Tongue (tissue), 1 donor: ENCODE measurements at regions not wholly inside any gene's neighbourhood (a gene's known extent, or its start where the extent isn't known, plus 50 kb on each side); places are given as distances from the start of the nearest gene placed in this dataset.

ENCODE experiments used
- DNase-seq: peaks from one replicate; pipeline ENCODE4 v3.0.0-alpha.2; 2015

- DNase-seq: no peak
Measured at GRCh38 chr6:84416043-84416657, 188.7 kb upstream of the CEP162 start.

DNA sequence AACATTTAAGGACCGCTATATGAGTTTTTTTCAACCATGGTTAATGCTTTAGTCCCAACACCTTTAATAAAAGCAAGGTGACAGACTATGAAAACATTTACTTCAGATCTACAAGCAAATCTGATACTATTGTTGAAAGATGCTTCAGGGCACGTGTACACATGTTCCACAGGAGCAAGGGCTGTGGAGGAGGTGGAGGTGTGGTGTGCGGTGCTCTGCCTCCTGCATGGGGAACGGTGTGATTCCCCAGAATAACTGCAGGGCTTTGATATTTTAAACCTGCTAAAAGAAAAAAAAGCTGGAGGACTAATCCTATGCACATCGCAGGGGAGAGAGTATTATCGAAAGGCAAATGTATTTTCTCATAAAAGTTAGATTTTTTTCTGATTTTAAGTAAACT lies 188.1 kb upstream of the CEP162 start:
- no peak for DNase-seq

DNA sequence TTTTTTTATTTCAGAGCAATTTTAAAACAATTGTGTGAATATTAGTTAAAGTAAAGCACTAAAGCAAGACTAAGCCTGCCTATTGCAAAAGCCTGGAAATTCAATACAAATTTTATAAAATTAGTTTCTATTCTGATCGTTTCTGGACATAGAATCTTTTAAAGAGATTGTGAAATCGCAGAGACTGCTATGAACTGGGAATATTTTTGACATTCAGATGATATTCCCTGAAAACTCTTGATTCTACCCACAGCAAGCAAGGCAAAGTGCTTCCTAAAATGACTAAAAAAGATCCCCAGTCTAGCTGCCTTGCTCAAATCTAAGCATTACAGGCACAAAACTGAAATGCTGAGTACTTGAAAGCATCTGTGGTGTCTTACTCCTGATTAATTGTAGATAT lies 187.6 kb upstream of the CEP162 start:
- no peak for DNase-seq

DNA sequence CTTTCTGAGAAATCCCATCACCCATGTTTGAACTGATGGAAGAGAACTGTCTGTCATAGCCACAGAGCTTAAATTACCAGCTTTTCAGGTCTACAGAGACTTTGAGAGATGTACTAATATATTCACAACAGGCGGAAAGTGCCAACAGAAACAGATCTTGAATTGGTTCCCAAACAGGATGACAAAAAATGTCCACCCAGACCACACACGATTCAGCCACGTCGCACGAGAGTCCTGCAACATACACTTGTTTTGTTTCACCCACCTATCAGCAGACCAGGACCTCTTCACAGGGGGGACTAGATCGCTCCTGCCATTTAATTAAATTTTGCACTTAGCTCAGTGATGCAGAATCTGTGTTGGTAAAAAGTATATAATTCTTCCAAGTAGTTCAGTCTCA lies 187.1 kb upstream of the CEP162 start:
- no peak for DNase-seq

DNA sequence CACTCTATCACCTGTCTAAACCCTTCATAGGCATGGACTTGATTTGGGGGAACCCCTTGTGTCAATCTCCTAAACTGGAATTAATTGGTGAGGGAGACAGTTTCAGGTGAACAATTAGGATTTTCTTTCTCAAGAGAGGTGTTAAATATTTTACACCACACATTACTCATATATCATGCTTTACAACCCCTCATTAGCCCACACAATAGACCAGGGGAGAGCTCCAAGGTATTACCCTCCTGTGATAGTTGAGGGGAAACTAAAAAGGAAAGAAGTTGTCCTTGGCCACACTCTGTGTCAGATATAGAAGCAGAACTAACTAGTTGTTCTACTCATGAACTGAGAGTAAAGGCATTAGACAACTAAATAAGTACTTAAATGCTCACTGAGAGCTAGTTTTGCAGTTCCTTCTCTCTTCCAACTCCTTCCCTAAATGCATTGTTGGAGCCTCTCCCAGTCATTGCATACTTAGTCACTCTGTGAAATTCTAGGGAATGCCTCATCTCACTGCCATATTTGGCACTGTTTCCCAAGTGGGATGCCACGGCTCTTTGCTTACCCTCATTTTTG lies 183.7 kb upstream of the CEP162 start:
- peak; percentile 47 for DNase-seq

GRCh38 chr6:84409911-84410310 lies 182.5 kb upstream of the CEP162 start:
- no peak for DNase-seq

- DNase-seq: no peak
Measured at GRCh38 chr6:84408028-84408427, 180.6 kb upstream of the CEP162 start.

- DNase-seq: no peak
Measured at GRCh38 chr6:84403545-84403944, 176.1 kb upstream of the CEP162 start.

DNA sequence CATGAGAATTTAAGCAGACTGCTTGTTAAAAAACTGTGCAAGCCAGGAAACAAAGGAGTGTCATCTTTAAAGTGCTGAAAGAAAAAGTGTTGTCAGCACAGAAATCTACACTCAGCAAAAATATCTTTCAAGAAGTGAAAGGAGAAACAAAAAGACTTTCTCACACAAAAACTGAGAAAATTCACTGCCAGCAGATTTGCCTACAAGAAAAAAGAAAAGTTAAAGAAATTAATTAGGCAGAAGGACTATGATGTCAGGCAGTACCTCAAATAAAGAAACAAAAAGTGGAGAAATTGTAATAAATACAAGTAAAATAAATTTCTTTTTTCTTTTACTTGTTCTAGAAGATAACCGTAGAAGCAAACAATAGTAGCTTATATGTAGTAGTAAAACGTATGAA lies 171.6 kb upstream of the CEP162 start:
- DNase-seq: no peak

- DNase-seq: peak; percentile 50
Measured at GRCh38 chr6:84392261-84392660, 164.8 kb upstream of the CEP162 start.

DNA sequence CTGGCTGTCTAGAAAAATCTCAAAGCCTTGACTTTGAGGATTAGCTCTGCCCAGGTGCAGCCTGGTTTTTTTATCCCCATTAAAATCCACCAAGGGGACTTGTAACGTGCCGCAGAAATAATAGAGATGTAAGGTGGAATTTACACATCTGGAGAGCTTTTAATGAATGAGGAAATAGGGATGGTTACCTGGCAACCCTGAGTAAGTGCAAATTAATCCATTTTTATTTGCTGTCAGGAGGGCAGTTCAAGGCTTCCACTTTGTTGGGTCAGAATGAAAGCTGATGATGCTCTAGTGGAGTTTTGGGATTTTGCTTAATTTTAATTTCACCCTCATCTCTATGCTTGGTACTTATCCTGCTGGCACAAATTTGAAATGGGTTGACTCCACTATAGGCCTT lies 163.4 kb upstream of the CEP162 start:
- DNase-seq: no peak

- no peak for DNase-seq
Measured at GRCh38 chr6:84390334-84390733, 162.9 kb upstream of the CEP162 start.

GRCh38 chr6:84379142-84379541 lies 151.7 kb upstream of the CEP162 start:
- DNase-seq: no peak

GRCh38 chr6:84372290-84372689 lies 144.8 kb upstream of the CEP162 start:
- DNase-seq: no peak

DNA sequence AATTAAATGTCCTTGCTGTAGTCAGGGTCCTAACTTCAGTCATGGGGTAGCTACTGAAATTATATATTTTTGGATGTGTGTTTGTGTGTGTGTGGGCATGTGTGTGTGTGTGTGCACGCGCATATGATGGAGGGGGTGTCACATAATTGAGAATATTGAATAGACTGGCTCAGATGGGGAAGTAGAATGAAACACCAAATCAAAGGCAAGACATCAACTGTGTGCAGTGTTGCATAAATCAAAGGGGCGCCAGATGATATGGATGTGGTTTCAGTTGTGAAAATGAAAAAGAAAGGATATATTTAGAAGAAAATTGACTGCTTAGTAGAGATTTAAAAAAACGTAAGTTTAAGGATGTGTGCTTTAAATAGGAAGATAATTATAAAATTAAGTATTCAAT lies 144.2 kb upstream of the CEP162 start:
- no peak for DNase-seq

GRCh38 chr6:84362193-84362821 lies 134.9 kb upstream of the CEP162 start:
- no peak for DNase-seq

DNA sequence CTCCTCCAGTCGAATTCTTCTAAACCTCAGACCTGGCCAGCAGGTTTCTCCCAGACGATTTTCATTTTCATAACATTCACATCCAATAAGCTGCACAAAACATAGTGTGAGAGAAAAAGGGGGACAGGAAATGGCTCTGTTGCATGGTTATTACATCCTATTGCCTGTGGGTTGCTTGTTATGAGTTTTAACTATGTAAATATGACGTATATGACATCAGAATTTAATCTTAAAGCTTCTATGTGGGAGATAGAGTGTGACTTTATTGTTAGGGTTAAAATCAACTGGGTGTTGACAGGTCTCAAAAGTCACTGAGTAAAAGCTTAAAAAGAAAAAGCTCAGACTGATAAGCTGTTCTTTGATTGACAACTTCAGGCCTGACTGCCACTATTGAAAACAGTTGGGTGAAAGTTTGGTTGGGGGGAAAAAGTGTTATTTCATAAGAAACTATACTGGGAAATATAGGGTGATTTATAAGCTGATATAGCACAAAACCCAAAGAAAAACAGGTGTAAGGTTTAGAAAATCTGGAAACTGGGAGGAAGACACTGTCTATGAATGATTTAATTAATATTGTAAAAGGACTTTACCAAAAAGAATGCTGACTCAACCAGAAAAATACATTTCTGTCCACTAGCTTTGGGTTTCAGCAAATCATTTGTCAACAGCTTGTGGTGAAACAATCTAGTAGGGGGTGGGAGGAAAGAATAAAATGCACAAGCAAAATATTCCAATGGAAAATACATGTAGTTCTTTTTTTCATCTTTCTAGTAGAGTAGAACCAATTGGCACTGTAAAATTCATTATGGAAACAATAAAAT lies 134.1 kb upstream of the CEP162 start:
- DNase-seq: no peak

DNA sequence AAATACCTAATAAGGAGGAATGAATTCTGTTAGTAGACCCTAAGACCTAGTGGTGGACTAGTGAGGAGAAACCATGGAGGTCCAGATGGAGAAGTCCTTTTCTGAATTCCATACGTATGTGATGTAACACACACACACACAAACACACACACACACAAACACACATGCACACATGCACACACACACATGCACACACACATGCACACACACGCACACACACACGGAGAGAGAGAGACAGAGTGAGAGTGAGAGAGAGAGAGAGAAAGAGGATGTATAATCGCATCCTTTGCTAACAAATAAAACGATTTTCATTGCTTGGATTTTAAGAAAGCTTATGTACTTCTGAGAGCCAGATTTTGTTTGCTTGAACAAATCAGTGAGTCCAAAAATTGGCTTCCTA lies 132.6 kb upstream of the CEP162 start:
- no peak for DNase-seq

DNA sequence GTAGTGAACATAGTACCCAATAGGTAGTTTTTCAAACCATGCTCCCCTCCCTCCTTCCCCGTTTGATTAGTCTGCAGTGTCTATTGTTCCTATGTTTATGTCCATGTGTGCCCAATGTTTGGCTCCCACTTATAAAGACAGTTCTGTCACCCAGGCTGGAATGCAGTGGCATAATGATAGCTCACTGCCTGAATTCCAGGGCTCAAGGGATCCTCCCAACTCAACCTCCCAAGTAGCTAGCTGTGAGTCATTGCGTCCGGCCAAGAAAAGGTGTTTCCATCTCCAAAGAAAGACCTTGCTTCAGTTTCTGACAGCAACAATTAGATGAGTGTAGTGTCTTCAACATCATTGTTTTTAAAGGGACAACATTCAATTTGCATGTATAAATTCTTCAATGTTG lies 131.1 kb upstream of the CEP162 start:
- no peak for DNase-seq

DNA sequence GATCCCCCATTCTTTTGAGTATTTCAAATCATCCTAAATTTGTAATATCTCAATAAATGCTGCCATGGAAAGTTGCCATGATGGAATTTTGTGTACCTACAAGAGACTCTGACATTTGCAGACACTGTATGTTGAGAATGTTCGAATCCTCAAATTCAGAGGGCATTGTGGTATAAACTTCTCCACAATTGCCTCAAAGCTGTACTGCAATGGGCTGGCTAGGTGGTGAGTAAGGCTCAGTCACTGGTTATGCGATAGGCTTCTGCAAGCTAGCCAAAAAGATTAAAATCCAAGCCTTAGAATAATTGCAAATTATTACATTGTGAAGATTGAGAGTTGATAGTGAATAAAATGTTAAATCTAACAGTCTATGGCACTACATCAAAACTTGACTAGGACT lies 130.2 kb upstream of the CEP162 start:
- no peak for DNase-seq

DNA sequence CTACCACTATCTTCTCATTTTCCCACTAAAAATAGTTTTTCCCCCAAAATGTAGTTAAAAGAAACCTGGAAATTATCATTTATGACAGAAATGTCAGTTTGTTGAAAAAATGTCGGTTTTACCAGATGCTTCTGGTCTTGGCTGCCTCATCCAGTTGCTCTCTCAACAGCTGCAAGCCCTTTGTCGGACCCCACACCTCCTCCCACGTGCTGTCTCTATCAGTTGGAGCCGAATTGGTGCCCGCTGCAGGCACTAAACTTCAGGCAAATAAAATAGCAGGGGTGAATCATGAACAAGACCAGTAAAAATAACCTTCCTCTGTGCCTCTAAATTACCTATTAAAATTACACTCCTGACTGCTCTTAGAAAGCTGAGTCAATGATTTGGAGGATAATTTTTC lies 129.5 kb upstream of the CEP162 start:
- peak; percentile 69 for DNase-seq

- no peak for DNase-seq
Measured at GRCh38 chr6:84353459-84354423, 126.3 kb upstream of the CEP162 start.
